Natural killer cell treated with Interleukin-12 subunit alpha and Interleukin-12 subunit beta and Interleukin-15 and Interleukin-18, amount 100 ng/mL, for 72 hours (primary cell): ENCODE measurements at regions not wholly inside any gene's neighbourhood (a gene's known extent, or its start where the extent isn't known, plus 50 kb on each side); places are given as distances from the start of the nearest gene placed in this dataset.
"Not testable (repeated sequence)": the region's sequence is repeated elsewhere in the genome, so short reads cannot be mapped to it uniquely, and the experiment has no call there.

ENCODE experiments used
- ATAC-seq, 2 donors: fragments of 150-1000 bp; cut with Tn5 transposase in 1 of 2; sonication (Bioruptor Pico), chemical (Tn5 transposase) in 1 of 2; 2 replicates each; pipeline ENCODE4 v1.10.0; 2021
- DNase-seq: peaks from one replicate; pipeline ENCODE4 v3.0.0; 2022; ENCODE audit warnings: low spot score
- H3K27ac Mint-ChIP-seq, 2 donors: 1 replicate in 1 of 2; 2 replicates in 1 of 2; pipeline ENCODE4 v1.8.0; 2022; ENCODE audit warnings: mixed read lengths in 2 of 2, mild to moderate bottlenecking in 1 of 2, moderate library complexity in 1 of 2
- H3K27me3 Mint-ChIP-seq, 2 donors: 1 replicate in 1 of 2; 2 replicates in 1 of 2; pipeline ENCODE4 v1.8.0; 2022; ENCODE audit warnings: mixed read lengths in 2 of 2
- H3K36me3 Mint-ChIP-seq: one replicate; pipeline ENCODE4 v1.8.0; 2022; ENCODE audit warnings: mixed read lengths
- H3K4me1 Mint-ChIP-seq, 2 donors: 1 replicate in 1 of 2; 2 replicates in 1 of 2; pipeline ENCODE4 v1.8.0; 2022; ENCODE audit warnings: low read depth in 2 of 2, mixed read lengths in 2 of 2, mild to moderate bottlenecking in 1 of 2
- H3K4me3 Mint-ChIP-seq: one replicate; pipeline ENCODE4 v1.8.0; 2022; ENCODE audit warnings: mixed read lengths
- H3K9me3 Mint-ChIP-seq: 2 replicates; pipeline ENCODE4 v1.8.0; 2022; ENCODE audit warnings: mixed read lengths

DNA sequence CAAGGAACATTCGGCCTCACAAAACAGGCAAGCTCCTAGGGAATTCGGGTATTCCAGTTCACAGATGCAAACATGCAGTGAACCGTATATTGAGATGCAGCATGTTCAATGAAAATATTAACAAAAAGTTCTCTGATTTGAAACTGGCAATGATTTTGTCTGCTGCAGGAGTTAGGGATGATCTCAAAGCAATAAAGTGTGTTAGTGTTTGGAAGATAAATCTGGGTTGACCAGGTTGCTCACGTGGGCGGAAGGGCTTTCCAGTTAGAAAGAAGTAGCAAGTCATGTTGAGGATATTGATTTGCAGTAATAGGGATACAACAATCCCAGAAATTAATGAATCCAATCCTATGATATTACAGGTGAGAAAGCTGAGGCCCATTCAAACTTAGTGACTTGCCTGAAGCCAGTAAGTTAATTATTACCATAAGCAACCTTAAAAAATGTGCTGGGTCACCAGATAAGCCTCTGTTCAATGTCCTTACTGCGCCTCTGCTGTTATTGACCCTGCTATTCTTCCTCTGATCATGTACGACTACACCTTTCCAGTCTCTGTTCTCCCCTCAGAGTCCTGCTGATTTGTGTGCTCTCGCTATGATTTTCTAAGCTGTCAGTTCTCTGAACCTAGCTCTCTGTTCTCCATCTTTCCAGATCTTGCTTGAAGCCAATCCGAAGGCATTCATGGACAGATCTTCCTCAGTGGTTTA is 370.8 kb downstream of the DSEL start:
- no peaks in the 10 kb centered on the region for H3K36me3 Mint-ChIP-seq
- no peak overlapping the region for H3K27ac Mint-ChIP-seq
- no peaks in the 10 kb centered on the region for H3K4me1 Mint-ChIP-seq
- no peaks in the 10 kb centered on the region for H3K9me3 Mint-ChIP-seq
- ATAC-seq = no peak
- DNase-seq = no peak
- no peak overlapping the region for H3K4me3 Mint-ChIP-seq
- no peaks in the 10 kb centered on the region for H3K27me3 Mint-ChIP-seq

DNA sequence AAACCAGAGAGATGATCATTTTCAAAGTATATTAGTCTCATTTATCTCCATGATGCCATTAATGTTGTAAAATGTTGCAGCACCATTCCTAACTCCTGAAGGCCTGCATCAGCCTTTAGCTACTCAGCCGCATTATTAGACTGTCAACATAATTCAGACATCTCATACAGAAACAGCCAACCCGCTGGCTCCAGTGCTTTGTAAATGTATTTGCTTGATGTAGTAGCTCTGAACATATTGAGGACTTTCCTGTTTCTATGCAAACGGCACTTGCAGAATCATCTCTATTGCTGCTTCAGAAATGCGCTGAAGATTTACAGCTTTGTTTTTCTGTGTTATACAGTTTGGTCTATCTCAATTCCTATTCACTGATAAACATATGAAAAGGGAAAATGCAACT is 372.2 kb downstream of the DSEL start:
- no peaks in the 10 kb centered on the region for H3K9me3 Mint-ChIP-seq
- no peak overlapping the region for H3K27ac Mint-ChIP-seq
- no peak for ATAC-seq

DNA sequence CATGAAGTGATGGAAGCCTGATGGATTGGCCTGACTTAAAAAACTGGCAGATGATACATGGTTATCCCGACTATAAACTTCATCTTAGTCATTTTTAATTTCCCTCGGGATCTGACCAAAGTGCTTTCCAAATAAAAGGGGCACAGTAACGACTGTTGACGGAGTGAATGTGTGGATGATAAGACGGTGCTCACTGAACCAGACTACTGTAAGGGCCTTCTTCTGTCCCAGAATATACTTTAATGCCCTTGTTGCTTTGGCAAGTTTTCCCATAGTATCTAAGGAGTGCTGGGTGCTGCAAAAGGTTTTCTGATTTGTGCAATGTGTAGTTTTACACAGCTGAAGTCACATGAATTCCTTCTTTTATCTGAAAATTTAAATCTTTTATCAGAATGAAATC is 373.5 kb downstream of the DSEL start:
- Mint-ChIP-seq H3K4me3 (no peak overlapping the region), H3K9me3 (no peaks in the 10 kb centered on the region), H3K4me1 (no peaks in the 10 kb centered on the region), H3K27me3 (no peaks in the 10 kb centered on the region), H3K27ac (no peak overlapping the region), H3K36me3 (no peaks in the 10 kb centered on the region)
- DNase-seq (no peak), ATAC-seq (no peak)

More for the DNA sequence above, 372.2 kb downstream of the DSEL start:
- Mint-ChIP-seq H3K36me3 (no peaks in the 10 kb centered on the region), H3K27me3 (no peaks in the 10 kb centered on the region), H3K4me3 (no peak overlapping the region), H3K4me1 (no peaks in the 10 kb centered on the region)
- DNase-seq = no peak

DNA sequence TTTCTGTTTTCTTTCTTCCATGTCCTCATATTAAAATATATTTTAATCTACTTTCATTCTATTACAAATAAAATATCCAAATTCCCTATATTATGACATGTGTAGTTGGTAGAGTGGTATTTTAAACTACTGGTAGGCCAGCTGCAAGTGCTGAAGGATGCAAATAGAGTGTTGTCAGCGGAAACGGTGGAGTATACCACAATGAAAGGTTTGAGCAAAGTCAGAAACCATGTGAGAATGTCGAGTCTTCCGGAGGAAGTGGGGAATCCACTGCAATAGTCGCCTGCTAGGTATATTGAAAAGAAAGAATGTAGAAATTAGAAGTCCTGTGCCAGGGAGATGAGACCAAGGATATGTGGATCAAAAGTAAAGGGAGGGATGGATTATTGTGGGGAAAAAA is 373.9 kb downstream of the DSEL start:
- no peak for DNase-seq
- Mint-ChIP-seq H3K27me3 (no peaks in the 10 kb centered on the region), H3K27ac (no peak overlapping the region), H3K4me3 (no peak overlapping the region), H3K4me1 (no peaks in the 10 kb centered on the region), H3K36me3 (no peaks in the 10 kb centered on the region), H3K9me3 (no peaks in the 10 kb centered on the region)
- no peak for ATAC-seq

DNA sequence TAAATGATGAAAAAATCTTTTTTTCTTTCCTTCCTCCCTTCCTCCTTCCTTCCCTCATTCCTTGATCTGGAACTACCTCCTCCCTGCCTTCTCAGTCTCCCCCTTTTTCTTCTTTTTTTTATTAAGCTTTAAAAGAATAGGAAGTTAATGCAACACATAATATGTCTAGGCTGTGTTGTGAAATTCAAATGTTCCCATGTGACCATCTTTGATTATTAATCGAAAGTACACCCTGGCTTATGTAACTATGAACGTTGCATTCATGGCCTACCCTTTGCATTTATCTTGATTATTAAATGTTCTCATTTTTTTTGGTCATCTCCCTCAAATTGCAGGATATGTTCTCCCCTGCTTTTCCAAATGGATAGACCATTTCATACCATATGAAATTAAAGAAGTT is 376.0 kb downstream of the DSEL start:
- H3K9me3 Mint-ChIP-seq = peaks cover 2% of the 10 kb centered on the region
- no peaks in the 10 kb centered on the region for H3K36me3 Mint-ChIP-seq
- H3K27ac Mint-ChIP-seq = no peak overlapping the region
- H3K4me3 Mint-ChIP-seq = no peak overlapping the region
- H3K27me3 Mint-ChIP-seq = no peaks in the 10 kb centered on the region
- no peak for ATAC-seq
- no peak for DNase-seq
- no peaks in the 10 kb centered on the region for H3K4me1 Mint-ChIP-seq

DNA sequence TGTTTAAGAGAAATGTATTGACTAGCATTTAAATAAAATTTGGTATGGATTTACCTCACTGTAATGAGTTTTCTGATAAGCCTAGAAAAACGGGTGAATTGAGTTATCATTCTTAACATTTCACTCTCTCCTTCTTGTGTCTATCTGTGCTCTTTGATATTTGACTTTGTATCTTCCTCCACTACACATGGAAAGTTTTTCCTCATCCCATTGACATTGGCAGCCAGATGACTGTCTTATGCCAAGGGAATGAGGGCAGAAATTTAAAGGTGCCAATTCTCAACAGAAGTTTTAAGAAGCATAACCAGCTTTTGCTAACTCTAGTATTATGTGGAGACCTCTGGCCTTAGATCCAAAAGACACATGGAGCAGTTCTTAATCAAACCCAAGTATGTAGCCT is 376.6 kb downstream of the DSEL start:
- Mint-ChIP-seq H3K27me3 (no peaks in the 10 kb centered on the region), H3K36me3 (no peaks in the 10 kb centered on the region), H3K4me1 (no peaks in the 10 kb centered on the region)

DNA sequence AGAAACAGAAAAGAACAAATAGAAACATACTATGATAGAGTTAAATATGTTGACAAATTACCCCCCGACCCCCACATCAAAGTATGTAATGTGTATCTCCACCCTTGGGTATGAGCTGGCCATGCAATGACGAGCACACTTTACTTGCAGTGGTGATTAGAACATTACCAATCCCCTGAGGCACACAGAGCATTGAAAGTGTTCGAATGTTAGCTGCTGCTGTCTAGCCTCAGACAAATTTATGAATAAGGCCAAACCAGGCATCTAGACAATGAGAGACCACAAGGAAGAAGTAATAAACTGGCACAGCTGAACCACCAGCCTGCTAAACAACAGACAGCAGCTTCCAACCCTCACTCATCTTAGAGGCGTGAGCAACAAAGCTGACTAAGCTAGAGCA is 380.5 kb downstream of the DSEL start:
- H3K9me3 Mint-ChIP-seq = peaks cover 5% of the 10 kb centered on the region
- no peaks in the 10 kb centered on the region for H3K36me3 Mint-ChIP-seq
- no peaks in the 10 kb centered on the region for H3K4me1 Mint-ChIP-seq
- no peak overlapping the region for H3K4me3 Mint-ChIP-seq
- no peak overlapping the region for H3K27ac Mint-ChIP-seq
- no peak for DNase-seq
- no peaks in the 10 kb centered on the region for H3K27me3 Mint-ChIP-seq
- ATAC-seq = no peak

More for the DNA sequence above, 376.6 kb downstream of the DSEL start:
- ATAC-seq = no peak
- Mint-ChIP-seq H3K4me3 (no peak overlapping the region), H3K9me3 (peaks cover 2% of the 10 kb centered on the region), H3K27ac (no peak overlapping the region)
- DNase-seq = no peak

DNA sequence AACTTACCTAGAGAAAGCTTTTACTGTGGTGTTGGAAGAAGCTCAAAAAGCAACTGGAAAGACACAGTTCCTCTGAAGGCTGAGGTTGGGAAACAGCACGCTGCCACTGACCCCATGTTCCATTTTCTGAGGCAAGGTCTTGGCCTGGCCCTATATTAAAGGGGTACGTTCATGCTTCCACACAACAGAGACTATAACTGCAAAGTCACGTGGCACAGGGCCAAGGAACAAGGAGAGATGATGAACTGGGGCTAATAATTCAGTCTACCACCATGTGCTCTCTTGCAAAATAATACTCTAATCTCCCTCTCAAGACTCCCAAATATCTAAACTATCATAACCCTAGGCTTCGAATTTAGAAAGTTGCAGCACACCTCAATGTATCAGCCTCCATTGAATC is 381.6 kb downstream of the DSEL start:
- ATAC-seq (no peak), DNase-seq (no peak)
- no peaks in the 10 kb centered on the region for H3K36me3 Mint-ChIP-seq
- peaks cover 5% of the 10 kb centered on the region for H3K9me3 Mint-ChIP-seq
- no peaks in the 10 kb centered on the region for H3K4me1 Mint-ChIP-seq
- no peak overlapping the region for H3K4me3 Mint-ChIP-seq
- no peak overlapping the region for H3K27ac Mint-ChIP-seq
- H3K27me3 Mint-ChIP-seq = no peaks in the 10 kb centered on the region

DNA sequence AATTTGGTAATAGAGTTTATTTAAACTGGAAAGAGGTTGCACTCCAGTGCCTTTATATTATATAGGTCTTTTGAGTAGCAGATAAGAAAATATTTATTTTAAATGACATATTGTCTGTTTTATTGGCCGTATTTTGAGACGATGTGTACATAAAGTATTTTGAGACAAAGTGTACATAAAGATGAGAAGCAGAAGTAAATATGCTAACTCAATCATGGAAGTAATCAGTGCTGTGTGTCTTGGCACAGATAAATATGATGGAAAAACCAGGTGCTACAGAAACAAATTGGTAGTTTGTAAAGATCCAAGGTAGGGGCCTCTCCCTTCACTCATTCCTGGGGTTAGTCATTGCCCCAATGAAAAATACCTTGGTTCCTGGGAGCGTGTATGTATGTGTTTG is 382.9 kb downstream of the DSEL start:
- Mint-ChIP-seq H3K4me3 (no peak overlapping the region), H3K4me1 (no peaks in the 10 kb centered on the region), H3K27me3 (no peaks in the 10 kb centered on the region), H3K27ac (no peak overlapping the region), H3K36me3 (no peaks in the 10 kb centered on the region), H3K9me3 (peaks cover 5% of the 10 kb centered on the region)
- DNase-seq (no peak), ATAC-seq (no peak)

DNA sequence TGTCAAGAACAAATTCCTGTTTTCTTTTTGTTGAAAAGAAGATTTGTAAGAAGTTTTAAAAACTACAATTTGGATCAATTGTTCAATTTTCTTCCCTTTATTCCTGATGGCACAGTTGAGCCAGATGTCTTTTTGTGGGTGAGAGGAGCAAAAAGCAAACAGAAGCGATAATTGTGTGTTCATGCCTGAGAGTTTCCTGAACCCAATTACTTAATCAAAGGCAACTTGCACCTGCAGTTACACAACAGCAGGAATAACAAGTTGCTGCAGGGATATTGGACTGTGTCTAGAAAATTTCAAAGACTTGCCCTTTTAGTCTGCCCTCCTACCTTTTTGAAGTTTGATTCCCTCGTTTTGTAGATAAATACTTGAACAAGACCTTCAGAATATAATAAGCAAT is 383.6 kb downstream of the DSEL start:
- ATAC-seq (no peak), DNase-seq (no peak)
- no peak overlapping the region for H3K27ac Mint-ChIP-seq
- H3K9me3 Mint-ChIP-seq = peaks cover 11% of the 10 kb centered on the region
- H3K27me3 Mint-ChIP-seq = no peaks in the 10 kb centered on the region
- no peaks in the 10 kb centered on the region for H3K4me1 Mint-ChIP-seq
- H3K4me3 Mint-ChIP-seq = no peak overlapping the region
- H3K36me3 Mint-ChIP-seq = no peaks in the 10 kb centered on the region

DNA sequence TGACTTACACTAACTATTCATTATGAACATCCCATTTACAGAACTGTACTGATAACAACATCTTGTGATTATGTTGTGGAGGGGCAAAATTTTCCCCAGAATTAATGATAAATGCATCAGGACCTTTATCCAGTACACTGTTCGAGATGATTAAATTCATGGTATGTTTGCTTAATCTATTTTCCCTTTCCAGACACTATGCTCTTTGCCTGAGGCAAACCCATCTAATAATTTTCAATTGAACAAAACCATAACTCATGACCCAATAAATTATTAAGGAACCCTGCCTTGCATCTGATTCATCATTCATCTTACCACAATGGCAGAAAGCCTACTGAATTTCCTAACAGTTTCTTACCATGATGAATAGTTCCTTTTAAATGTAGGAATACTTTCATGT is 385.0 kb downstream of the DSEL start:
- Mint-ChIP-seq H3K27ac (no peak overlapping the region), H3K9me3 (peaks cover 11% of the 10 kb centered on the region), H3K4me3 (no peak overlapping the region), H3K27me3 (no peaks in the 10 kb centered on the region), H3K4me1 (no peaks in the 10 kb centered on the region), H3K36me3 (no peaks in the 10 kb centered on the region)
- DNase-seq (no peak), ATAC-seq (no peak)

DNA sequence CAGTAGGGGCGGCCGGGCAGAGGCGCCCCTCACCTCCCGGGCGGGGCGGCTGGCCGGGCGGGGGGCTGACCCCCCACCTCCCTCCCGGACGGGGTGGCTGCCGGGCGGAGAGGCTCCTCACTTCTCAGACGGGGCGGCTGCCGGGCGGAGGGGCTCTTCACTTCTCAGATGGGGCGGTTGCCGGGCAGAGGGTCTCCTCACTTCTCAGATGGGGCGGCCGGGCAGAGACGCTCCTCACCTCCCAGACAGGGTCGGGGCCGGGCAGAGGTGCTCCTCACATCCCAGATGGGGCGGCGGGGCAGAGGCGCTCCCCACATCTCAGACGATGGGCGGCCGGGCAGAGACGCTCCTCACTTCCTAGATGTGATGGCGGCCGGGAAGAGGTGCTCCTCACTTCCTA is 389.8 kb downstream of the DSEL start:
- not testable (repeated sequence) for H3K27ac Mint-ChIP-seq, H3K4me1 Mint-ChIP-seq, H3K4me3 Mint-ChIP-seq, H3K27me3 Mint-ChIP-seq, H3K36me3 Mint-ChIP-seq, H3K9me3 Mint-ChIP-seq, DNase-seq, ATAC-seq

DNA sequence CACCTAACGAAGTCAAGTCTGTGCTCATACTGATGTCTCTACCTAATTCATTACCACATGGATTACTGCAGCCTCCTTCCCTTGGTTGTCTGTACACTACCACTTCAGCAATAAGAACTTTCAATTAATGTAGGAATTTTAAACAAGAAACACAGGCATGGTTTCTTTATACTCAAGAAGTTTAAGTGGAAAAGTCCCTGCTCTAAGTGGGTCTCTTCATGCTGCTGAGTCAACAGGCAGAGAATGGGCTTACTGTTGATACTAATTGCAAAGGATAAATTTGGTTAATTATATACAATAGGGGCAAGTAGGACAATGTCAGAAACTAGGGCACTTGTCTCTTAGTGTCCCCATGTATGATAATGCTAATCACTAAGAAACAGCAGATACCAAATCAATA is 392.6 kb downstream of the DSEL start:
- no peak for ATAC-seq
- Mint-ChIP-seq H3K36me3 (no peaks in the 10 kb centered on the region), H3K27ac (no peak overlapping the region), H3K4me3 (no peak overlapping the region), H3K27me3 (no peaks in the 10 kb centered on the region), H3K9me3 (peaks cover 9% of the 10 kb centered on the region), H3K4me1 (no peaks in the 10 kb centered on the region)
- no peak for DNase-seq

DNA sequence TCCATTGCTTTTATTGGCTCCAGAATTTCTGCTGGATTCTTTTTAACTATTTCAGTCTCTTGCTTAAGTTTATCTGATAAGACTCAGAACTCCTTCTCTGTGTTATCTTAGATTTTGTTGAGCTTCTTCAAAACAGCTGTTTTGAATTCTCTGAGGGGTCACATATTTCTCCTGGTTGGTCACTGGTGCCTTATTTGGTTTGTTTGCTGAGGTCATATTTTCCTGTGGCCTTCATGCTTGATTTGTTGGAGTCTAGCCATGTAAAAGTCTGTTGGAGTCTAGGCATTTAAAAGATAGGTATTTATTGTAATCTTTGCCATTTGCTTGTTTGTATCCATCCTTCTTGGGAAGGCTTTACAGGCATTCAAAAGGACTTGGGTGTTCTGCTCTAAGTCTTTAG is 398.7 kb downstream of the DSEL start:
- H3K27me3 Mint-ChIP-seq = no peaks in the 10 kb centered on the region
- peaks cover 7% of the 10 kb centered on the region for H3K9me3 Mint-ChIP-seq
- H3K4me1 Mint-ChIP-seq = no peaks in the 10 kb centered on the region
- ATAC-seq (no peak), DNase-seq (no peak)
- no peak overlapping the region for H3K4me3 Mint-ChIP-seq
- peaks cover 5% of the 10 kb centered on the region for H3K36me3 Mint-ChIP-seq
- no peak overlapping the region for H3K27ac Mint-ChIP-seq

DNA sequence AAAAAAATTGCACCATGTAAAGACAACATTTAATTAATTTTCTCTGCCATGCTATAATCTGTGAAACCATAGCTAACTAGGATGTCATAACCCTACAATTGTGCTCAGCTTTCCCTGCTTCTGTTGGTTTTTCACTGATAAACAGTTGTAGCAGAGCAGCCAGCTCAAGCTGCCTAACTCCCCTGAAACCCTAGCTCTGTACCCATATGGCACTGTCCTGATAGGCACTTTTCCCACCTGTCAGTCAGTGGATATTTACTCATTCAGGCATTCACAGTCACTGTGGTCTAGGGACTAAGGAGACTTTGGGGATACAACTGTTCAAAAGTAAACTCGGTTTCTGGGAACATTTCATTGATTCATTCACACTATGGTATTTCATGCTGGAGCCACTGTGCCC is 407.0 kb downstream of the DSEL start:
- no peak for ATAC-seq
- DNase-seq = no peak
- Mint-ChIP-seq H3K9me3 (no peaks in the 10 kb centered on the region), H3K36me3 (no peaks in the 10 kb centered on the region), H3K27ac (no peak overlapping the region), H3K27me3 (no peaks in the 10 kb centered on the region), H3K4me3 (no peak overlapping the region), H3K4me1 (no peaks in the 10 kb centered on the region)
